ENCODE measurements at regions not wholly inside any gene's neighbourhood (a gene's known extent, or its start where the extent isn't known, plus 50 kb on each side); places are given as distances from the start of the nearest gene placed in this dataset.

- H3K4me3 ChIP-seq (replicated peaks; ENCODE audit: low read depth, low read length), result no peak overlapping the region
- no peak for TF ChIP-seq CTCF (IDR thresholded peaks at IDR 0.05; ENCODE audit: low read depth, low read length, missing control alignments)
- DNase-seq (ENCODE audit: extremely low read depth, low read depth), result no peak
Measured at GRCh38 chr16:80355335-80355734, 185.5 kb upstream of the DYNLRB2 start.

- H3K4me3 ChIP-seq (replicated peaks; ENCODE audit: low read depth, low read length), result no peak overlapping the region
- DNase-seq (ENCODE audit: extremely low read depth, low read depth), result no peak
- TF ChIP-seq CTCF (IDR thresholded peaks at IDR 0.05; ENCODE audit: low read depth, low read length, missing control alignments), result no peak
Measured at GRCh38 chr16:80350061-80350460, 190.7 kb upstream of the DYNLRB2 start.

GRCh38 chr16:80347900-80348299 lies 192.9 kb upstream of the DYNLRB2 start:
- TF ChIP-seq CTCF (IDR thresholded peaks at IDR 0.05; ENCODE audit: low read depth, low read length, missing control alignments), result no peak
- no peak overlapping the region for H3K4me3 ChIP-seq (replicated peaks; ENCODE audit: low read depth, low read length)
- no peak for DNase-seq (ENCODE audit: extremely low read depth, low read depth)

- DNase-seq (ENCODE audit: extremely low read depth, low read depth), result no peak
- no peak overlapping the region for H3K4me3 ChIP-seq (replicated peaks; ENCODE audit: low read depth, low read length)
- no peak for TF ChIP-seq CTCF (IDR thresholded peaks at IDR 0.05; ENCODE audit: low read depth, low read length, missing control alignments)
Measured at GRCh38 chr16:80347002-80347401, 193.8 kb upstream of the DYNLRB2 start.

GRCh38 chr16:80346111-80346632 lies 194.6 kb upstream of the DYNLRB2 start:
- no peak for TF ChIP-seq CTCF (IDR thresholded peaks at IDR 0.05; ENCODE audit: low read depth, low read length, missing control alignments)
- no peak overlapping the region for H3K4me3 ChIP-seq (replicated peaks; ENCODE audit: low read depth, low read length)
- DNase-seq (ENCODE audit: extremely low read depth, low read depth), result no peak

GRCh38 chr16:80345701-80346100 lies 195.1 kb upstream of the DYNLRB2 start:
- DNase-seq (ENCODE audit: extremely low read depth, low read depth), result no peak
- no peak for TF ChIP-seq CTCF (IDR thresholded peaks at IDR 0.05; ENCODE audit: low read depth, low read length, missing control alignments)
- H3K4me3 ChIP-seq (replicated peaks; ENCODE audit: low read depth, low read length), result no peak overlapping the region

GRCh38 chr16:80344570-80344969 lies 196.2 kb upstream of the DYNLRB2 start:
- no peak for TF ChIP-seq CTCF (IDR thresholded peaks at IDR 0.05; ENCODE audit: low read depth, low read length, missing control alignments)
- H3K4me3 ChIP-seq (replicated peaks; ENCODE audit: low read depth, low read length), result no peak overlapping the region
- no peak for DNase-seq (ENCODE audit: extremely low read depth, low read depth)
